GM11168 (cell line): ENCODE measurements at regions not wholly inside any gene's neighbourhood (a gene's known extent, or its start where the extent isn't known, plus 50 kb on each side); places are given as distances from the start of the nearest gene placed in this dataset.

Experiments
- in situ Hi-C: fragments of 300-500 bp; cut with MboI; formaldehyde crosslinking; loops from one replicate; pipeline ENCODE4 v1.12.0; 2022; ENCODE audit warnings: low sequenced_read_pairs; ENCODE audit not compliant: unreplicated experiment

DNA sequence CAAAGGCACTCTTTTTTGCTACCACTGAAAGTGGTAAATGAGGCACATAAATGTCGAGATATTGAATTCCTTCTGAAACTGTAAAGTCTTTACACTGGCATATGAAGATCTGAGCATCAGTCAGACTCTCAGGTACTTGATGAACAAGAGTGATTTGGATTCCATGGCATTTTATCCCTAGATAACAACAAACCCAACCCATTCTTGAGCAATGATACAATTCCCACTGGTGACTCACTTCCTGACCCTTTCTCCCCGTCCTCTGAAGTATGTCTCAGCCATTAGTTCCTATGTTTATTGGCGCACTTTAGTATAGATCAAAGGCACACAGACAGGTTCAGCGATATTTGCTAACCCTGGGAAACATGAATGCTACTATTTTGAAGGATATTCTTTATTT, 147.0 kb upstream of the RBFOX1 start:
- in situ Hi-C loops: no loop called here

DNA sequence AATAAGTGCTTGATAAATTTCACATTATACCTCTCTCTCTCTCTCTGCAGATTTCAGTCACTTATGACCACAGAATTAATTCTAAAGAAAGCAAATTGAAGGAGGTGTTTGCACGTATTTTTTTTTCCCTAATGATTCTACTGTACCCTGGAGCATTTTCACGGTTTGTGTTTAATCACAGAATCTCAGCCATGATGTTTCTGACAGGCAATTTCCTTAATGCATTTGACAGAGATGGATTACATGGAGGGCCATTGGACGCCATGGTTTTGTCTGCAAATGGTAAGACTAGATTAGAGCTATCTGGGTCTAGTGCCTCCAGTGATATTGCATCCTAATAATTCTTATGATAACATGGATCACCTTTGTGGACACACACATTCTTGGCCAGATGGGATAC, 147.5 kb upstream of the RBFOX1 start:
- in situ Hi-C loops: no loop called here

- in situ Hi-C loops: no loop called here
These were observed 148.9 kb upstream of the RBFOX1 start for GRCh38 chr16:7183768-7184167.

- in situ Hi-C loops: no loop called here
These were observed 150.0 kb upstream of the RBFOX1 start for GRCh38 chr16:7182510-7183109.

GRCh38 chr16:7177875-7178274, 154.8 kb upstream of the RBFOX1 start:
- in situ Hi-C loops: no loop called here

DNA sequence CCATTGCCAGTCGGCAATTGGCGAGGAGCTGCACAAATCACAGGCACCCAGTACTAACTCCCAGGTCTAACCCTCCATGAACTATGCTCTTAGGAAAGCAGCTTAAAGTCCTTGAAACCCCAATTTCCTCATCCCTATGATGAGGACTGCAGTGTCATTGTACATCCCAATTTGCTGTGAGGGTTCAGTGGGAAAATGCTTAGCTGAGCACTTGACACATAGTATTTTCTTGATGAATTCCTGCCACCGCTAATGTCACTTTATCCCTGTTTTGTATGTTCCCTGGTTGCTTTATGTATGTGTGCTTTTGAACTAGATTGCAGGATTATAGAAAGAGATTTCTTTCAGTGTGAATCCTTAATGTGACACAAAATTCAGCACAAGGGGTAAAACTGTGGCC, 161.5 kb upstream of the RBFOX1 start:
- in situ Hi-C loops: no loop called here

DNA sequence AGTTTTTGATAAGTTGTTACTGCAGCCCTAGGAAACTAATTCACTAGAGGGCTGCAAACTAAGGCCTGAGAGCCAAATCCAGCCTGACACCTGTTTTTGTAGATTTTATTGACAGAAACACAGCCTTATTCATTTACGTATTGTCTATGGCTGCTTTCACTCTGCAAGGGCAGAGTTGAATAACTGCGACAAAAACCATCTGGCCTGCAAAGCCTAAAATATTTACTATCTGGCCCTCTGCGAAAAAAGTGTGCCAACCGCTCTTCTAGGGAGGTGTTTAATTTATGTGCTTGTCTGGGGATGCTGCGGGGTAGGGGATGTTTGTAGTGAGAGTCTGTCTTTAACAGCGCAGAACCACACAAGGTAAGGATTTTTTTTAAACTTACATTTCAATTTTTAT, 165.0 kb upstream of the RBFOX1 start:
- in situ Hi-C loops: no loop called here

DNA sequence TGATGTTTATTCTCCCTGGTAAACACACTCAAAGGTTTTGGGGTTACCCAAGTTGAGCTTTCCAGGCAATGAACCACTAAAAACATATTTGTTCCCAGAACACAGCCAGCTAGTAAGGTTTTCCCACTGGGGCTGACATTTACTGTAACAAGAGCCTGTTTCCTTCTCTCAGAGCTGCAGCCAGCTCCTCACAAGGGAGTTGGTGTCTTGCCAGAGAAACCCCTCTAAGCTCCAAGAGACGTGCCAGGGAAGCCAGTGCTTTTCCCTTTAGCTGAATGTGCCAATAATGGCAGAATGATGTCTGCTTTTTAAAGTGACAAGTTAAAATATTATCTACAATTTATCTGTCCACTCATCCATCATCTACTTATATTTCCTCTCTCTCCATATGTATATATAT, 170.8 kb upstream of the RBFOX1 start:
- in situ Hi-C loops: no loop called here

DNA sequence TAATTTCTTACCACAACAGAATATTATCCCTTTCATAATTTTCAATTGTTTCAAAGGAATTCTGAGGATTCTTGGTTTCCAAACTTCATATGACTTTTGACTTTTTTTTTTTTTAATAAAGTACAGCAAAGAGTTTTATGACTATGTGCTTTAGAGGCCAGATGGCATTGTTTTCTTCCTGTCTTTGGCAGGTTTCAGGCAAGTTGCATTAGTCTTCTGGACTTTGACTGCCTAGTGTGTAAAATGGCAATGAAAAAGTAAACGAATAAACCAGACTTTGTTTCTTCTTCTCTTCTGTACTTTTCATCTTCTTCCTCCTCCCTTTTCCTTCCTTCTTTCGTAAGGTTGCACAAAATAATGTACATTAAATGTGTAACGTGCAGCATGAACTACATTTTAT, 172.6 kb upstream of the RBFOX1 start:
- in situ Hi-C loops: no loop called here

GRCh38 chr16:7158481-7158880, 174.2 kb upstream of the RBFOX1 start:
- in situ Hi-C loops: no loop called here

- in situ Hi-C loops: no loop called here
These were observed 182.4 kb upstream of the RBFOX1 start for GRCh38 chr16:7150230-7150629.

DNA sequence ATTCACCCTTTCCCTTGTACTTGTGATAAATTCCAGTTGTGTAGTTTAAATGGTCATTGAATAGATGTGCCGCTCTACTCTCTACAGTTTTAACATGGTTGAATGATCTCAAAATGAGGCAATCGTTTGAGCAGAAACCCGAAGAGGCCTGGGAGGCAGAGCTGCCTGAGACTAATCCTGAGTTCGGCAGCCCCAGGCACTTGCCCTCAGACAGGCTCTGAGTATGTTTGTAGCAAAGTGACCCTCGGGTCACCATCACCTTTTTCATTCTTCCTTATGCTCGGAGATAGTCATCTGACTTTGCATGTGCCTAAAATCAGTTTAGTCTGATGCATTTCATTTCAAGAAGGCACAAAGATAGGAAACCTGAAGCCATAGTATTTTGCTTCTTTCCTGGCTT, 184.0 kb upstream of the RBFOX1 start:
- in situ Hi-C loops: no loop called here

DNA sequence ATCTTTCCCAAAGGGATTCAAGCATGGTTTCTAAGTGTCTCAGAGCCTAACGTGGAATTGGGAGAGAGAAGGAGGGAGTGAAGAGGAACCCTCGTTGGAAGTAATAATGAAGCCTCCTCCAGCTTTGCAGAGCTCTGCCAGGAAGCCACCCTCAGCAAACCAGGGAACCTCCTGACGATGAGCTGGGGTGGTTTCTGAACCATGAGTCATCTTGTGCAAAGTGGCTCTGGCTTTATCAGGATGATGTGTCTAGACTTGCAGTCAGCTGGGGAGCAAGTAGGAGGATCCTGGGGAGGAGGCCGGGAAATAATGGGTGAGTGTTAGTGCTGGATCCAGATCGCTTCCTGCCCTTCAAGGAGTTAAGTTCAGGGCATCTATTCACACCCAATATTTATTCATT, 191.7 kb upstream of the RBFOX1 start:
- in situ Hi-C loops: no loop called here

GRCh38 chr16:7137560-7138330, 194.9 kb upstream of the RBFOX1 start:
- in situ Hi-C loops: no loop called here

- in situ Hi-C loops: no loop called here
These were observed 200.2 kb upstream of the RBFOX1 start for GRCh38 chr16:7132465-7132864.

DNA sequence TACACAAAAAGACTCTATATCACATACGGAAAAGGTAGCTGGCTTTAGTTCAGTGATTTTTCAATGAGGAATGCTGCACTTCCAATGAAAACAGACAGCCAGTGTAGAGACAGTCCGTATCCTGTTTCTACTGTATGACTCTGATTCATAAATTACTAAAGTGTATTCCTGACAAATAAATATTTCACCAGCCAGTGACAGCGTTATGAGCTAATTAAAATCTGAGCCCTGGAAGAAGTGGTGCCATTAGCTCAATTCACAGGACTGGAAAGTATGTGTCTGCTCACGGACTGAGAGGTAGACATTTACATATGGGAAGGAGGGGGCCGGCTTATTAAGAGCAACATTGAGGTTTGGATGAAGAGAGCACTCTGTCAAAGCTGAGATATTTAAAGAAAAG, 207.9 kb upstream of the RBFOX1 start:
- in situ Hi-C loops: no loop called here

DNA sequence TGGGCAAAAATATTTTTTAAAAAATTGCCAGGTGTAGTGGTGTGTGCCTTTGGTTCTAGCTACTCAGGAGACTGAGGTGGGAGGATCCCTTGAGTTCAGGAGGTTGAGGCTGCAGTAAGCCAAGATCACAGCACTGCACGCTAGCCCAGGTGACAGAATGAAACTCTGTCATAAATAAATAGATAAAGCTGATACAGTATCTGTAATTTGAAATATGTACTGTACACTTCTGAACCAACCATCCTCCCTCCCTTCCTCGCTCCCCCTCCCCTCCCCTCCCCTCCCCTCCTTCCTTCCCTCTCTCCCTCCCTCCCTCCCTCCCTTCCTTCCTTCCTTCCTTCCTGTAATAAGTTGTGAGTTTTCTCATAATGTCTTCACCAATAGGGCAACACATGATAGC, 208.4 kb upstream of the RBFOX1 start:
- in situ Hi-C loops: no loop called here

DNA sequence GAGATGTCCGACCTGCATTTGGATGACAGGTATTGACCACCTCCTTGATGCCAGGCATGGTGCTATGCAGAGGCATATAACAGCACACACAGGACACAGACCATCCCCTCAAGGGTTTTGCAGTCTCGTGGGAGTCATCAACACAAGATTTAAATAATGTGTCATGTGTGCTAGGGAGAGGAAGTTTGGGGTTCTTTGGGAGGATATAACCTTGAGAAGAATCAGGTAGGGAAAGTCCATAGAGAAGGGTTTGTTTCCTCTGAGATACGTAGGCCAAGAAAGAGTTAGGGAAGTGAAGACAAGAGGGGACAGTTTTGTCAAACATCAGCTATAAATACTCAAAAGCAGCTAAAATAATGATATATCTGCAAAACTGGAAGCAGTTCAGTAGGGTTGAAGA, 215.9 kb upstream of the RBFOX1 start:
- in situ Hi-C loops: no loop called here

DNA sequence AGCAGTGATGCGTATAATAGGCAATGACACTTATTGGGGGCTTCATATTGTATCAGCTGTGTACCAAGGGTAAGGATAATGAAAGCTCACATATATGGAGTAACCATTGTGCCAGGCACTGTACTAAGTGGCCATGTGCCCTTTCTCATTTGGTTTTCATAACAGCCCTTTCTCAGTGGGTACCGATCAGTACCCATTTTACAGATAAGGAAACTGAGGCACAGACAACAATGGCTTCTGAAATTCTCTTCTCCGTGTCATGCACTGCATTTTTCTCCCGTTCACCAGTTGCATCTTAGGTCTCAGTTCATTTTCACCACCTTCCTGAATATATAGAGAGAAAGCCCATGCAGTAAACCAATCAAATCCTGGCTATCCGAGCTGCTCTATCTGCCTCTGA, 216.7 kb upstream of the RBFOX1 start:
- in situ Hi-C loops: no loop called here

- in situ Hi-C loops: no loop called here
These were observed 218.7 kb upstream of the RBFOX1 start for GRCh38 chr16:7113949-7114348.

- in situ Hi-C loops: no loop called here
These were observed 219.2 kb upstream of the RBFOX1 start for GRCh38 chr16:7113395-7113794.

DNA sequence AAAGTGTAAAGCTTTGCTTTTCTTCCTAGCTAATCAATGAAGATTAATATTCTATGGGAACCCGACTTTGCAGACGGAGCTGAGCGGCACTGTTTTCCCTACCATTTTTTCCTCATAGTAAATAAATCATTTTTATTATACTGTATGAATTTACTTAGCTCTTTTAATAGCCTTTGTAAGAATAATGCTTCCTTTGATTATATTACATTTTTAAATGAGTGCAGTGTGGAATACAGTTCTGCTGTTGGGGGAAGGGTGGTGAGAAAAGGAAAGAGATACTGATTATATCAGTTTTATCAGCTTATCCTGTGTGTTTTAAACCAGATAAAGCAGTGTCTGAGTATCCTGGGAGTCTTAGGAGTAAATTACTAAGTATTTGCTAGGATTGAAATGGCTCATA, 221.4 kb upstream of the RBFOX1 start:
- in situ Hi-C loops: no loop called here
